ENCODE measurements at regions not wholly inside any gene's neighbourhood (a gene's known extent, or its start where the extent isn't known, plus 50 kb on each side); places are given as distances from the start of the nearest gene placed in this dataset.
"Not testable (repeated sequence)": the region's sequence is repeated elsewhere in the genome, so short reads cannot be mapped to it uniquely, and the experiment has no call there.

GRCh38 chr7:79709574-79710409 lies 256.3 kb upstream of the MAGI2 start:
- DNase-seq = no peak

DNA sequence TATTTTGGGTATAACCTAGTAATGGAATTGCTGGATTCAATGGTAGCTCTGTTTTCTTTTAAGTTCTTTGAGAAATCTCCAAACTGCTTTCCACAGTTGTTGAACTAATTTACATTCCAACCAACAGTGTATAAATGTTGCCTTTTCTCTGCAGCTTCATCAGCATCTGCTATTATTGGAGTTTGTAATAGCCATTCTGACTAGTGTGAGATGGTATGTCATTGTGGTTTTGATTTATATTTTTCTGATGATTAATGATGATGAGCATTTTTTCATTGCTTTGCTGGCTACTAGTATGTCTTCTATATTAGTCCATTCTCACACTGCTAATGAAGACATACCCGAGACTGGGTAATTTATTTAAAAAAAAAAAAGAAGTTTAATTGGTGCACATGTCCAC lies 248.6 kb upstream of the MAGI2 start:
- no peak for DNase-seq

GRCh38 chr7:79692015-79692414 lies 238.5 kb upstream of the MAGI2 start:
- no peak for DNase-seq

- no peak for DNase-seq
Observed at GRCh38 chr7:79691074-79691473, 237.6 kb upstream of the MAGI2 start.

GRCh38 chr7:79684384-79684783 lies 230.9 kb upstream of the MAGI2 start:
- no peak for DNase-seq

- DNase-seq = no peak
Observed at GRCh38 chr7:79683916-79684315, 230.4 kb upstream of the MAGI2 start.

GRCh38 chr7:79683185-79683890 lies 229.9 kb upstream of the MAGI2 start:
- no peak for DNase-seq

DNA sequence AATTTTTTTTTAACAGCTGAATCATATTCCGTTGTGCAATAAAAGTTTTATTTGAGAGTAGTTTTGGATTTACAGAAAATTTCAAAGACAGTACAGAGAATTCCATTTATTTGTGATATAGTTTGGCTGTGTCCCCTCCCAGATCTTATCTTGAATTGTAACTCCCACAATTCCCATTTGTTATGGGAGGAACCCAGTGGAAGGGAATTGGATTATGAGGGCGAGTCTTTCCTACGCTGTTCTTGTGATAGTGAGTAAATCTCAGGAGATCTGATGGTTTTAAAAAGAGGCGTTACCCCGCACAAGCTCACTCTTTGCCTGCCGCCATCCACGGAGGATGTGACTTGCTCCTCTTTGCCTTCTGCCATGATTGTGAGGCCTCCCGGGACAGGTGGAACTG lies 228.0 kb upstream of the MAGI2 start:
- no peak for DNase-seq

DNA sequence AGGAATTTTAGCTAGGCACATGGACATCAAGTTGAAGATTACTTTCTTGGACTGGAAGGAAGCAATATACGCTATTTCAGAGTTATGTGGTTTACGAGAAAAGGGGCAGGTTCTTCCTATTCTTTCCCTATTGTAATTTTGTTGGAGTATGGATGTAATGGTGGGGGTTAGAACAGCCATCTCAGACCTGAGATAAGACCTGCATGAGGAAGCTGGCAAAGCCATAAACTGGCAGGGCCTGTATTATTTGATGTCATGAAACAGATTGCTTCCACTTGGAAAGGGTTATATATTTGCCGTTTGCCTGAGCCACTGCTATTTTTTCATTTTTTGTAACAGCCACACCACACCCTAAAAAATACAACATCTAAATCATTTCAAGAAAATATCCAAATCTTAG lies 220.5 kb upstream of the MAGI2 start:
- no peak for DNase-seq

DNA sequence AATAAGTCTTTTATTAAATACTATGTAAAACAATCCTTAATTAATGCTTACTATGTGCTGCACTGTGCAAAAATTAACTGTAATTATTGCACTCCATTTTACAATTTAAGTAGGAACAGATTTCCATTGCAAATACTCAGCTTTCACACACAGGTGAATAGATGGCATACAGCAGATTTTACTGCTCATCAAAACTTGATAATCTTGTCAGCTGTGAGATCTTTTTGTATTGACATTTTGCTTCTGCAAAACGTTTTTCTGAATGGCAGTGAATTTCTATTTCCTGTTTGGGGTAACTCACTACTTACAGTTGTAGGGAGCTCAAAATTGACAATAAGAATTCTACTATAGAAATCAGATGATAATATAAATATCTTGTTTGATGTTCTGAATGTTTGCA lies 220.0 kb upstream of the MAGI2 start:
- DNase-seq = no peak

DNA sequence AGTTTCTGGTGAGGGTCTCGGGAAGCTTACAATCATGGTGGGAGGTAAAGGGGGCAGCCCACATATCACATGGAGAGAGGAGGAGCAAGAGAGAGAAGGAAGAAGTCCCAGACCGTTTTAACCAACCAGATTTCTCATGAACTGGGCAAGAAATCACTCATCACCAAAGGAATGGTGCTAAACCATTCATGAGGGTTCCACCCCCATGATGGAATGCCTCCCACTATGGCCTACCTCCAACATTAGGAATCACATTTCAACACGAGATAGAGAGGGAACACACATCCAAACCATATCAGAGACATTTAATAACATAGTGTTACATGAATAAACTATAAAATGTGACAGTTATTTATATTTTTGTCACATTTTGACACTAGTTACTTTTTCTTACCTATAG lies 214.8 kb upstream of the MAGI2 start:
- DNase-seq = no peak

DNA sequence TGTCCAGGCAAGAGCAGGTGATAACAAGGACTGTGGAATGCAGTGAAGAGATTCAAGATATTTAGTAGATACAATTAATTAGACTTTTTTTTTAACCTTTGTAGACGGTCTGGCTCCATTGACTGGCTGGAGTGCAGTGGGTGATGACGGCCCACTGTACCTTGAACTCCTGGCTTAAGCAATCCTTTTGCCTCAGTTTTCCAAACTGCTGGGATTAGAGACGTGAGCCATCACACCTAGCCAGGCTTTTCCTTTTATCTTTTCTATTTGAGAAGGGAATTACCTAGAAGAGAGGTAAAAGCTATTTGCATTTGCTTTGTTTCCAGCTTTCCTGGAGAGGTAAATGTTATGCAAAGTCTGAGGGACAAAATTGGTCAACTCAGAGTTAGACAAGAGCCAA lies 213.0 kb upstream of the MAGI2 start:
- DNase-seq = no peak

DNA sequence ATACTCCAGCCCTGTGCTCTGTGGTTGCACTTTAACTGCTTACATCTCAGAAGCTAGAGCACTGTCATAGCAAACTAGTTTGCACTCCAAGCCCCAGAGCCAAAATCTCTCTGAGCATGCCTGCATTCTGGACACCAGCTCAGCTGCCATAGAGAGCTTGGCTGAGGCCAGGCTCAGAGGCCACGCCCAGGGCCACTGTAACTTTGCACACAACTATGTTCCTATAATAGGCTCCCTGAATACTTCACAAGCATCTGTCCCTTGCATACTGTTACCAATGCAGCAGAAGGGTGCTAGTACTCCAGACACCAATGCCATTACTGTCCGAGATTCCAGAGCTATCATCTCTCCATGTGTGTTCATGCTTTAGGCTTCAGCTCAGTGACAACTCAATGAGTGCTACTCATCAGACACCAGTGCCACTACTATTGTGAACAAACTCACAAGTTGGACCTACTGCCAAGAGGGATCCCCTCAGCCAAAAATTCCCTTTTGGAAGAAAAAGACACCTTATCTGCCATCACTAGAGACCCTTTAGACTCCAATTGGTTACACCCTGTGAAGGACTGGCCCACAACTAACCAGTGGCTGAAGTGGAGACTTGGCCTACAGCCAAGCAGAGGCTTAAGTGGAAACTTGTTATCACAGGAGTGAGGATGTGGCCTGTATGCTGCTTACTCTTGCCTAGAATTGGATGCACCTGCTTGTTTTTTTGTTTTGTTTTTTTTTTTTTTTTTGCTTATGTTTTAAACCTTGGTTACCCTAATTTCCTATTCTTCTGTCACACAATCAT lies 211.6 kb upstream of the MAGI2 start:
- DNase-seq = no peak

GRCh38 chr7:79658304-79658703 lies 204.8 kb upstream of the MAGI2 start:
- no peak for DNase-seq

- no peak for DNase-seq
Observed at GRCh38 chr7:79653136-79653631, 199.7 kb upstream of the MAGI2 start.

DNA sequence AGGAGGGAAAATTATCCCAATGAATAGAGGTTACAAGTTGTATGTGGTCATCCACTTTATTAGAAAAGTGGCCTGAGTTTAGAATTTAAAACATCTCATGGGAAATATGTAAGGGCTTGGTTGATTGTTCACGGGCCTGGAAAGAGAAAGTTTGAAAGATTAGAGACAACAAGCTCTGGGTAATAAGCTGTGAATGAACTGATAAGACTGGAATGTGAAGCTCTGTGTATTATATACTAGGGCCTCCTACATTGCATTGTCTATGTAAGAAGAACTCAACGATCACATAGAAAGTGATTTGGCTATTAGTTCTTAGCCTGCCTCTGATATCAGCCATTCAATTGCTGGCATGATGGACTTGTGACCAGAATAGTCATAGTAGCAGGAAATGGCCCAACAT lies 199.2 kb upstream of the MAGI2 start:
- no peak for DNase-seq

- no peak for DNase-seq
Observed at GRCh38 chr7:79647711-79648110, 194.2 kb upstream of the MAGI2 start.

DNA sequence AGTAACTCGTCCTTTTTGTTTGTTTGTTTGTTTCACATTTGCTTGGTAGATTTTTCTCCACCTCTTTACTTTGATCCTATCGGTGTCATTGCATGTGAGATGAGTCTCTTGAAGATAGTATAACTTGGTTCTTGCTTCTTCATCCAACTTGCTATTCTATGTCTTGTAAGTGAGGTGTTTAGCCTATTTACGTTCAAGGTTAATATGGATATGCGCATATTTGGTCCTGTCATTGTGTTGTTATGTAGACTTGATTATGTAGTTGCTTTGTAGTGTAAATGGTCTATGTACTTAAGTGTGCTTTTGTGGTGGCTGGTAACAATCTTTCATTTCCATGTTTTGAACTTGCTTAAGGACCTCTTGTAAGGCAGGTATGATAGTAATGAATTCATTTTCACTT lies 192.8 kb upstream of the MAGI2 start:
- DNase-seq = no peak

- no peak for DNase-seq
Observed at GRCh38 chr7:79636849-79637248, 183.4 kb upstream of the MAGI2 start.

DNA sequence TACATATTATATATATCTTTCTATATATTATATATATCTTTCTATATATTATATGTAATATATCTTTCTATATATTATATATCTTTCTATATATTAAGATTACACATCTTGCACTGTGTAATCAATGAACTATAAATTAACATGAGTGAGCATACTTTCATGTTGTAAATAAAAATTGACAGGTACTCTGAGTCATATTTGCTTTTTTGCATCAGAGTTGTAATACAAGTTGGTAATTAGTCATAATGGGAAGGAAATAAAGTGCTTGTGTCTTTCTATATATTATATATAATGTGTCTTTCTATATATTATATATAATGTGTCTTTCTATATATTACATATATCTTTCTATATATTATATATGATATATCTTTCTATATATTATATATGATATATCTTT lies 172.5 kb upstream of the MAGI2 start:
- not testable (repeated sequence) for DNase-seq

DNA sequence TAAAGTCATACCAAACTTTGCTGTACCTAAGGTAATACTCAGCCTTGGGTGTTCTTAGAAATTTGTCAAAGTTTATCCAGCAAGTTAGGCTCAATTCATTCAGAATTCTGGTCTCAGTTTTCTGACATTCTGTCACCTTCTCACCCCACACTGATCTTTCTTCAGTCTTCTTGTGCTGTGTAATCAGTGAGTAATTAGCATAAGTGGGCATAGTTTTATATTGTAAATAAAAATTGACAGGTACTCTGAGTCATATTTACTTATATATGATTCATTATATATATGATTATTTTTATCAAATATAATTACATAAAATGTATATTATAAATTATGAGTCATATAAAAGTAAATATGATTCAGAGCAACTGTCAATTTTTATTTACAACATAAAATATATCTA lies 170.9 kb upstream of the MAGI2 start:
- no peak for DNase-seq

GRCh38 chr7:79622781-79623180 lies 169.3 kb upstream of the MAGI2 start:
- DNase-seq = no peak

DNA sequence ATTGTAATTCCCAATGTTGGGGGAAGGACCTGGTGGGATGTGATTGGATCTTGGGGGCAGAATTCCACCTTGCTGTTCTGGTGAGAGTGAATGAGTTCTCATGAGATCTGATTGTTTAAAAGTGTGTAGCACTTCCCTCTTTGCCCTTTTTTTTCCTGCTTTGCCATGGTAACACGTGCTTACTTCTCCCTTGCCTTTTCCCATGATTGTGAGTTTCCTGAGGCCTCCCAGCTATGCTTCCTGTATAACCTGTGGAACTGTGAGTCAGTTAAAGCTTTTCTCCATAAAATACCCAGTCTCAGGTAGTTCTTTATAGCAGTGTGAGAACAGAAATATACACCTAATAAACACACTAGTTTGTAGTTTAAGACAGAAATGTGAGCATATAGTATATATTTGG lies 166.8 kb upstream of the MAGI2 start:
- DNase-seq = no peak

DNA sequence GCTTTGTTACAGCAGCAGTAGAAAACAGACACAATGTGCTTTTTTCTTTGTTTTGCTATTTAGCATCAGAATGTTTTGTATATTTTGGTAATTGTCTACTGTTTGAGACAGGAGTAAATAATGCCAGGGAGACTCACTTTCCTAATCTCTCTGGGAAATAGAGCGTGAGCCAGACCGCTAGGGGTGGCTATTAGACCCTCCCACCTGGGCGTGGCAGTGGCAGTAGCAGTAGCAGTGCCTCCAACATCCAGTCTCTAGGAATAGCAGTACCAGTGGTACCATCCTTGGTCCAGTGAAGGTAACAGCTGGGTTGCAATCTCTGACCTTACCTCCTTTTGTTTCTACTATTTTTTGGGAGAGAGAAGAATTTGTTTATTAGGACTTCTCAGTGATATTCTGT lies 165.7 kb upstream of the MAGI2 start:
- no peak for DNase-seq
